A673 (cell line): ENCODE measurements at regions not wholly inside any gene's neighbourhood (a gene's known extent, or its start where the extent isn't known, plus 50 kb on each side); places are given as distances from the start of the nearest gene placed in this dataset.

Experiments
- BruUV-seq: library from RNA; stranded (reverse); fragments of 400-500 nt; replicated peaks from 2 replicates; lab custom pipeline; 2021; lab: Mats Ljungman, UMichigan
- CTCF ChIA-PET: fragments of 300-600 bp; sonication (Branson Sonifier 250); formaldehyde crosslinking; loops from one replicate; lab custom pipeline; 2022; ENCODE audit warnings: antibody characterized with exemption; lab: Charles Lee
- POLR2A ChIA-PET: fragments of 300-600 bp; sonication (Branson Sonifier 250); formaldehyde crosslinking; loops from one replicate; lab custom pipeline; 2022; ENCODE audit warnings: antibody characterized with exemption; ENCODE audit not compliant: low non-redundant PET; lab: Charles Lee
- DNase-seq: peaks from one replicate; pipeline ENCODE4 v3.0.0-alpha.2; 2015; ENCODE audit warnings: low spot score
- H3K27ac ChIP-seq: fragments of 200-600 bp; sonication (generic); 2 replicates; pipeline ENCODE4 v1.5.1; 2016; ENCODE audit warnings: mixed run types, low read depth, mild to moderate bottlenecking, mixed read lengths, antibody characterized with exemption, low read length; ENCODE audit not compliant: poor library complexity, severe bottlenecking
- H3K27me3 ChIP-seq: fragments of 200-600 bp; sonication (generic); replicated peaks from 2 replicates; pipeline ENCODE4 v1.6.1; 2017; ENCODE audit warnings: mixed run types, low read depth, mild to moderate bottlenecking, mixed read lengths, antibody characterized with exemption, low read length; ENCODE audit not compliant: insufficient read depth, poor library complexity
- H3K36me3 ChIP-seq: fragments of 200-600 bp; sonication (generic); 2 replicates; pipeline ENCODE4 v1.6.1; 2016; ENCODE audit warnings: mixed run types, mild to moderate bottlenecking, mixed read lengths, antibody characterized with exemption, low read length; ENCODE audit not compliant: insufficient read depth, poor library complexity, severe bottlenecking
- H3K4me1 ChIP-seq: fragments of 200-600 bp; sonication (generic); 2 replicates; pipeline ENCODE4 v1.6.1; 2017; ENCODE audit warnings: mixed run types, mild to moderate bottlenecking, mixed read lengths, antibody characterized with exemption, low read length; ENCODE audit not compliant: insufficient read depth, poor library complexity, severe bottlenecking
- H3K4me3 ChIP-seq: fragments of 200-600 bp; sonication (generic); 2 replicates; pipeline ENCODE4 v1.5.1; 2016; ENCODE audit warnings: low read depth, mixed run types, mild to moderate bottlenecking, mixed read lengths, low read length; ENCODE audit not compliant: poor library complexity, severe bottlenecking
- H3K9me3 ChIP-seq: fragments of 200-600 bp; sonication (generic); 2 replicates; pipeline ENCODE4 v1.6.1; 2016; ENCODE audit warnings: mixed run types, low read depth, mild to moderate bottlenecking, mixed read lengths, antibody characterized with exemption, low read length; ENCODE audit not compliant: poor library complexity, severe bottlenecking
- EZH2 ChIP-seq: fragments of 200-600 bp; sonication (generic); IDR thresholded peaks from 2 replicates; pipeline ENCODE4 v1.6.1; 2017; ENCODE audit warnings: borderline replicate concordance, low read depth, mild to moderate bottlenecking, mixed read lengths, antibody characterized with exemption, low read length; ENCODE audit not compliant: poor library complexity, severe bottlenecking
- intact Hi-C: fragments of 100-400 bp; cut with micrococcal nuclease; formaldehyde crosslinking; loops from one replicate; pipeline ENCODE4 v1.10.0; 2022; ENCODE audit not compliant: unreplicated experiment
- TF ChIP-seq, protein P1 (sequence below): fragments of 300-800, 200-600 bp; sonication (generic); conservative IDR thresholded peaks from 2 replicates; pipeline ENCODE4 v1.5.1; 2017; ENCODE audit warnings: low read depth, mild to moderate bottlenecking, antibody characterized with exemption, low read length, moderate library complexity, mixed read lengths

DNA sequence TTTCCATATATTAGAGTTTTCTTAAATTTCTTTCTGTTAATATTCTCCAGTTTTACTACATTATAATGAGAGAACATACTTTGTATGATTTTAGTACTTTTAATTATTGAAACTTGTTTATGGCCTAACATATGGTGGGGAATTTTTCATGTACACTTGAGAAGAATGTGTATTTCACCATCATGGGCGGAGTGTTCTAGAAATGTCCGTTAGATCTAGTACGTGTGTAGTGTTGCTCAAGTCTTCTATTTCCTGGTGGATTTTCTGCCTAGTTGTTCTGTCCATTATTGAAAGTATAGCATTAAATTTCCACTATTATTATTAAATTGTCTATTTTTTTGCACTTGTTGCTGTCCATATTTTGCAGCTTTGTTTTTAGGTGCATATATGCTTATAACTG lies 64.0 kb upstream of the RGS21 start:
- Histone ChIP-seq H3K36me3 (no peaks in the 10 kb centered on the region), H3K27ac (no peak overlapping the region), H3K9me3 (peaks cover 5% of the 10 kb centered on the region), H3K4me3 (no peak overlapping the region), H3K27me3 (no peaks in the 10 kb centered on the region), H3K4me1 (no peaks in the 10 kb centered on the region)
- intact Hi-C loops = no loop called here
- POLR2A ChIA-PET = interaction anchor here (0.6 kb wide), 1 partner anchor 97 kb away, joined by 3 read pairs; no protein-coding TSS in a partner anchor
- CTCF ChIA-PET = no interaction called here
- no peak for DNase-seq
- BruUV-seq = no TSS peak
- no peak for TF ChIP-seq EZH2
- TF ChIP-seq, protein P1, sequence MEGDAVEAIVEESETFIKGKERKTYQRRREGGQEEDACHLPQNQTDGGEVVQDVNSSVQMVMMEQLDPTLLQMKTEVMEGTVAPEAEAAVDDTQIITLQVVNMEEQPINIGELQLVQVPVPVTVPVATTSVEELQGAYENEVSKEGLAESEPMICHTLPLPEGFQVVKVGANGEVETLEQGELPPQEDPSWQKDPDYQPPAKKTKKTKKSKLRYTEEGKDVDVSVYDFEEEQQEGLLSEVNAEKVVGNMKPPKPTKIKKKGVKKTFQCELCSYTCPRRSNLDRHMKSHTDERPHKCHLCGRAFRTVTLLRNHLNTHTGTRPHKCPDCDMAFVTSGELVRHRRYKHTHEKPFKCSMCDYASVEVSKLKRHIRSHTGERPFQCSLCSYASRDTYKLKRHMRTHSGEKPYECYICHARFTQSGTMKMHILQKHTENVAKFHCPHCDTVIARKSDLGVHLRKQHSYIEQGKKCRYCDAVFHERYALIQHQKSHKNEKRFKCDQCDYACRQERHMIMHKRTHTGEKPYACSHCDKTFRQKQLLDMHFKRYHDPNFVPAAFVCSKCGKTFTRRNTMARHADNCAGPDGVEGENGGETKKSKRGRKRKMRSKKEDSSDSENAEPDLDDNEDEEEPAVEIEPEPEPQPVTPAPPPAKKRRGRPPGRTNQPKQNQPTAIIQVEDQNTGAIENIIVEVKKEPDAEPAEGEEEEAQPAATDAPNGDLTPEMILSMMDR = no peak

DNA sequence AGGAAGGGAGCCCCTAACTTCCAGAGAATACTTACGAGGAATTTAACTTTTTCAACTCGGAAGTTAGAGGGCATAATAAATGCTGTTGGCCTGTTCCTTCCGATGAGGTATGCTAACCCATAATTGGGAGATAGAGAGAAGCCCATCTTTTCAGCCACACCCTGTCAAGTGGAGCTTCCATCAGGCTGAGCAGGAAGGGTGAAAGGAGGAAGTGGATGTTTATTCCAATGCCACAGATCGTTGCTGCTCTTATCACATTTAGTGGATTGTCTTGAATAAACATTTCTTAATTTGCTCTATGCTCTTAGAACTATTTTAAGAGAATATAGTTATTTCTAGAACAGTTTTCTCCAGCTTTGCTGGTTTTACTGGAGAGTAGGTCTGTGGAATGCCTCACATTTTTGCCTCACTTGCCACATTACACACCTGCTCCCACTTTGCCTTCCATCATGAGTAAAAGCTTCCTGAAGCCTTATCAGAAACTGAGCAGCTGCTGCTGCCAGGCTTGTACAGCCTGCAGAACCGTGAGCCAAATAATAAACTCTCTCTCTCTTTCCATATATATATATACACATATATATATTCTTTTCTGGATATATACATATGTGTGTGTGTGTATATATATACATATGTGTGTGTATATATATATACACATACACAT lies 60.0 kb upstream of the RGS21 start:
- no TSS peak for BruUV-seq
- DNase-seq = no peak
- Histone ChIP-seq H3K27me3 (no peaks in the 10 kb centered on the region), H3K4me3 (no peak overlapping the region), H3K9me3 (no peaks in the 10 kb centered on the region), H3K36me3 (no peaks in the 10 kb centered on the region), H3K4me1 (no peaks in the 10 kb centered on the region), H3K27ac (no peak overlapping the region)
- intact Hi-C loops = no loop called here
- TF ChIP-seq EZH2 = no peak
- TF ChIP-seq, protein P1 = no peak
- ChIA-PET CTCF (no interaction called here), POLR2A (no interaction called here)

DNA sequence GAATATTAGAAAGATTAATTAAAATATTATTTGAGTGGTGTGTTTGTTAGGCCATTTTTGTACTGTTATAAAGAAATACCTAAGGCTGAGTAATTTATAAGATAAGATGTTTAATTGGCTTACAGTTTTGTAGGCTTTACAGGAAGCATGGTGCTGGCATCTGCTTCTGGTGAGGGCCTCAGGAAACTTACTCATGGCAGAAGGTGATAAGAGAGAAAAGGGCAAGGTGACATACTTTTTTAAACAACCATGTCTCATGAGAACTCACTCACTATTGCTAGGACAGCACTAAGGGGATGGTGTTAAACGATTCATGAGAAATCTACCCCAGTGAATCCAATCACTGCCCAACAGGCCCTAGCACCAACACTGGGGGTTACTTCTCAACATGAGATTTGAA lies 56.7 kb upstream of the RGS21 start:
- intact Hi-C loops = no loop called here
- no TSS peak for BruUV-seq
- no peak overlapping the region for H3K27ac ChIP-seq

More for the DNA sequence above, 56.7 kb upstream of the RGS21 start:
- POLR2A ChIA-PET = no interaction called here
- no peak for DNase-seq
- H3K4me1 ChIP-seq = no peaks in the 10 kb centered on the region
- H3K4me3 ChIP-seq = no peak overlapping the region
- TF ChIP-seq, protein P1 = no peak
- TF ChIP-seq EZH2 = no peak
- no peaks in the 10 kb centered on the region for H3K36me3 ChIP-seq
- no peaks in the 10 kb centered on the region for H3K27me3 ChIP-seq
- H3K9me3 ChIP-seq = no peaks in the 10 kb centered on the region
- CTCF ChIA-PET = no interaction called here
